ENCODE measurements at regions not wholly inside any gene's neighbourhood (a gene's known extent, or its start where the extent isn't known, plus 50 kb on each side); places are given as distances from the start of the nearest gene placed in this dataset.
A peak's percentile ranks its signal among the peaks of the same experiment; 100 is the strongest.

DNA sequence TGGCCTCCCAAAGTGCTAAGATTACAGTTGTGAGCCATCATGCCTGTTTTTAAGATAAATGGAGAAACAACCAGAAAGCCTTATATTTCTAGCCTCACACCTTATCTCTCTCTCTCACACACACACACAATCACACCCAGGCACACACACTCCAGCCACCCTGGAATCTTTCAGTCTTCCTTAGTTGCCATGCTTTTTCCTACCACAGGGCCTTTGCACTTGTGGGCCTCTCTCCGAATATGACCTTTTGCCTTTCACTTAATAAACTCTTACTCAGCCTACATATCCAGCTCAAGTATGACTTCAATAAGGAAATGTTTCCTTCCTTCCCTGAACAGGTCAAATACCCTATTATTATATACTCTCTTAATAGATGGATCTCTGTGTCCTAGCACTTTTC lies 290.7 kb downstream of the NFIB start:
- TF ChIP-seq, protein P1, sequence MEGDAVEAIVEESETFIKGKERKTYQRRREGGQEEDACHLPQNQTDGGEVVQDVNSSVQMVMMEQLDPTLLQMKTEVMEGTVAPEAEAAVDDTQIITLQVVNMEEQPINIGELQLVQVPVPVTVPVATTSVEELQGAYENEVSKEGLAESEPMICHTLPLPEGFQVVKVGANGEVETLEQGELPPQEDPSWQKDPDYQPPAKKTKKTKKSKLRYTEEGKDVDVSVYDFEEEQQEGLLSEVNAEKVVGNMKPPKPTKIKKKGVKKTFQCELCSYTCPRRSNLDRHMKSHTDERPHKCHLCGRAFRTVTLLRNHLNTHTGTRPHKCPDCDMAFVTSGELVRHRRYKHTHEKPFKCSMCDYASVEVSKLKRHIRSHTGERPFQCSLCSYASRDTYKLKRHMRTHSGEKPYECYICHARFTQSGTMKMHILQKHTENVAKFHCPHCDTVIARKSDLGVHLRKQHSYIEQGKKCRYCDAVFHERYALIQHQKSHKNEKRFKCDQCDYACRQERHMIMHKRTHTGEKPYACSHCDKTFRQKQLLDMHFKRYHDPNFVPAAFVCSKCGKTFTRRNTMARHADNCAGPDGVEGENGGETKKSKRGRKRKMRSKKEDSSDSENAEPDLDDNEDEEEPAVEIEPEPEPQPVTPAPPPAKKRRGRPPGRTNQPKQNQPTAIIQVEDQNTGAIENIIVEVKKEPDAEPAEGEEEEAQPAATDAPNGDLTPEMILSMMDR (IDR thresholded peaks at IDR 0.05; ENCODE audit: low read depth, low read length, missing control alignments) = no peak
- no peak for DNase-seq (ENCODE audit: low read depth)
- in situ Hi-C loops (cut with HindIII; ENCODE audit: low sequenced_read_pairs) = no loop called here
- no peak overlapping the region for H3K4me3 ChIP-seq (ENCODE audit: low read depth, low read length)

DNA sequence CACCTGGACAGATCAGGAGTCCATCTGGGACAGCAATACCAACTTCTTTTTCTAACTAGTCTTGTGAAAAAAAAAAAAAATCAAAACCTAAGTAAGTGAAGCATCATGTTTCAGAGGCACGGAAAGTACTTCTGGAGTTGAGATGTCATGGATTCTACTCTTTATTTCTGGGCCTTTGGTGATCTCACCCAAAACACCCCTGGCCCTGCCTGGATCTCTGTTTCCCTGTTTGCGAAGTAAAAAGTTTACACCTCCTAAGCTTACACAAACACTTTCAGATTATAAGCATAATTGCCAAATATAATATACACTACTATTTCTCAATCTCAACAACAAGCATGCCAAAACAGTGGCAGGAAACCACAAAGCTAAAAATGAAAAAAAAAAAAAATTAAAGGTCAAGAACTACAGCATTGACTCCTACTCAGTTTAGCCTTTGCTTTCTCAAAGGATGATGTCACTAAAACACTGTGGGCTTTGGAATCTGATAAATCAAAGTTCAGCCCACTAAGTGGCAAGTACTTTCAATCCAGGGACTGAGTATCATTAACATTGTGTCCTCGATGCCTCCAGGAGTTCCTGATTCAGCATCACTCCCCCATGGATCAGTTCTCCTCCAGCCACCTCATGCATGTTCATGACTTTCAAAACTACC lies 291.9 kb downstream of the NFIB start:
- TF ChIP-seq, protein P1 (IDR thresholded peaks at IDR 0.05; ENCODE audit: low read depth, low read length, missing control alignments) = no peak
- no peak for DNase-seq (ENCODE audit: low read depth)
- H3K4me3 ChIP-seq (ENCODE audit: low read depth, low read length) = no peak overlapping the region
- in situ Hi-C loops (cut with HindIII; ENCODE audit: low sequenced_read_pairs) = no loop called here

DNA sequence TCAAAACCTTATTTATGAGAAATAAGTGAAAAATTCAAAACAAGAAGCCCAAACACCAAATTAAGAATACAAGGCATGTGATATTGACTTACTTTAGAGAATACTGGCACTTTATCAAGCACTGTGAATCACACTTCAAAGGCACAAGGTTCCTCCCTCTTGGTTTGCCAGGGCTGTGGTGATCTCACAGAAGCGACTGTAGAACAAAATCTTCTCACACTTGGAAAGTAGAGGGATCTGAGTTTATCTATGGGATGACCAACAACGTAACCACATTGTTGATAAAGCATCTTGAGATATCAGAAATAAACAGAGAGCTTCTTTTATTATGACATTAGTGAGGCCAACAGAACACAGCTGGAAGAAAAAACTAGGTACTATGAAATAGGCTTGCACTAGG lies 295.9 kb downstream of the NFIB start:
- TF ChIP-seq, protein P1 (IDR thresholded peaks at IDR 0.05; ENCODE audit: low read depth, low read length, missing control alignments) = no peak
- in situ Hi-C loops (cut with HindIII; ENCODE audit: low sequenced_read_pairs) = no loop called here
- peak; percentile 84 for DNase-seq (ENCODE audit: low read depth)
- no peak overlapping the region for H3K4me3 ChIP-seq (ENCODE audit: low read depth, low read length)

DNA sequence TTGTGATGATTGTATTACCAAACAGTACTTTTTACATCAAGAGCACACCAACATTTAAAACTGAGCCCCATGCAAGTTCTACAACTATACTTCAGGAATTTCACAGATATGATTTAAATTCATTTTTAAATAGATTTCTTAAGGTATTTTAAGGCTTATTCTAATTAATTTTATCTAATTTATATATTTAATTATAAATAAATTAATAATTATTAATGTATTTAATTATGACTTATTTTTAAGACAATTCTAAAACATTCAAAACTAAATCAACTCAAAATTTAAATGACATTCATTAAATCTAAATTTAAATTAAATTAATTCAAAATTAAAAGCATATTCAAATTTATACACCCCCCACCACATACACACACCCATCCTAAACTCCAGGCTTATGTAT lies 299.2 kb downstream of the NFIB start:
- in situ Hi-C loops (cut with HindIII; ENCODE audit: low sequenced_read_pairs) = no loop called here
- H3K4me3 ChIP-seq (ENCODE audit: low read depth, low read length) = no peak overlapping the region
- no peak for DNase-seq (ENCODE audit: low read depth)
- TF ChIP-seq, protein P1 (IDR thresholded peaks at IDR 0.05; ENCODE audit: low read depth, low read length, missing control alignments) = no peak

DNA sequence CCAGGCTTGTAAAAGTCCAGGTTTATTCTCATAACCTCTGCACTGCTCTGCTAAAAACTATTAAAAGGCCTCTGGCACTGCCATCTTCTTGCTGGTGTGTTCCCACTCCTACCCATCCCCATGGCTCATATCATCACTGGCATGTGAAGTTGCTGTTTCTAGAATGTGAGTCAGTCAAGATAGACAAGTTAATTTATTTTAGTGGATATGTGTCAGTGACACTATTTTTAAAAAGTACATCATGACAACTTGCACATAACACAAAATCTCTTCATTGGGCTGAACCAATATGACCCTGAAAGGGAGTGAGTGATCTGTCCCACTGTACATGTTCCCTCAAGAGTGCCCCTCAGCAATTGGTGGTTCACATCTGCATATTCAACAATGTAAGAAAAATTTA lies 299.7 kb downstream of the NFIB start:
- TF ChIP-seq, protein P1 (IDR thresholded peaks at IDR 0.05; ENCODE audit: low read depth, low read length, missing control alignments) = no peak
- no peak for DNase-seq (ENCODE audit: low read depth)
- in situ Hi-C loops (cut with HindIII; ENCODE audit: low sequenced_read_pairs) = no loop called here
- H3K4me3 ChIP-seq (ENCODE audit: low read depth, low read length) = no peak overlapping the region

DNA sequence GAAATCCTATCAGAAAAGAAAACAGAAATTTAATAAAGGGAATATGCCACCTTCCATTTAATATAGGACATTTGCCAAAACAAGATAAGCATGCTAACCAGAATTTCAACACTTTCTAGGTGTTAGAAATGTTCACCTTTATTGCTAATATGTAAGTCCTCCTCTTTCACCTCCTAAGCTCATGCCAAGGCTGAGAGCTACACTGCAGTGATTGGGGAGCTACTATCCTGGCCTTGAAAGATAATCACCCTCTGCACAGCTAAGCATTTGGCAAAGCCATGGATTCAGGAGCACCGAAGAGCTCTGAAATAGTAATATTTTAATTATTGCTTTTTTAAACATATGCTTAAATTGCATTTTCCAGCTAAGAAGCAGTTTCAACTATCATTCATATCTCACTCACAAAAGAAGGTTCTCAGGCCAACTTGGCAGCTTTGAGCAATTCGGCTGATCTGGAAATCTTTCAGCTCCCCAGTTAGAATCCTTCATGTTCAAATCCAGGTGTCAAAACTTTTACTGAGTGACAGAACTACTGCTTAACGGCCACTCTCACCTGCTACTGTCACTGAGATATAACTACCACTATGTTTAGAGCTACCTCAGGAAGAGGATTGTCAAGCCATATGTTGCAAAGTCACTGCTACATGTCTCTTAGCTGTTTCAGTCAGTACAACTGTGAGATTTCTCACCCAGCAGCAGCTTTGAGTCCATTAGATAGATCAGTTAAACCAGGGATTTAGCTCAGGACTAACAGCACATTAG lies 302.0 kb downstream of the NFIB start:
- H3K4me3 ChIP-seq (ENCODE audit: low read depth, low read length) = no peak overlapping the region
- in situ Hi-C loops (cut with HindIII; ENCODE audit: low sequenced_read_pairs) = no loop called here
- DNase-seq (ENCODE audit: low read depth) = no peak
- TF ChIP-seq, protein P1 (IDR thresholded peaks at IDR 0.05; ENCODE audit: low read depth, low read length, missing control alignments) = no peak
